CD14-positive monocyte (primary cell): ENCODE measurements at regions not wholly inside any gene's neighbourhood (a gene's known extent, or its start where the extent isn't known, plus 50 kb on each side); places are given as distances from the start of the nearest gene placed in this dataset.
A peak's percentile ranks its signal among the peaks of the same experiment; 100 is the strongest.

Experiments
- DNase-seq, 3 donors: peaks; one replicate each; pipeline ENCODE4 v3.0.0-alpha.2; 2011 to 2022
- H2AFZ ChIP-seq: 2 replicates; pipeline ENCODE4 v1.6.0; 2012; ENCODE audit warnings: mild to moderate bottlenecking, low read depth, low read length, inconsistent platforms; ENCODE audit not compliant: insufficient read depth, poor library complexity, severe bottlenecking
- H3K27ac ChIP-seq, 2 donors: 1 replicate in 1 of 2; 2 replicates in 1 of 2; pipeline ENCODE4 v1.5.1; 2012 to 2013; ENCODE audit warnings: low read length in 2 of 2, control low read depth in 1 of 2, inconsistent platforms in 1 of 2, low read depth in 1 of 2, mild to moderate bottlenecking in 1 of 2
- H3K27me3 ChIP-seq, 2 donors: one replicate each; pipeline versions ENCODE4 v1.6.0 to v1.6.1; 2011 to 2013; ENCODE audit warnings: low read length in 2 of 2; ENCODE audit not compliant: control insufficient read depth in 2 of 2, insufficient read depth in 2 of 2
- H3K36me3 ChIP-seq, 2 donors: replicated peaks in 1 of 2; 1 replicate in 1 of 2; 2 replicates in 1 of 2; pipeline versions ENCODE4 v1.5.1 to v1.6.1; 2012 to 2013; ENCODE audit warnings: low read length in 2 of 2, control low read depth in 1 of 2, inconsistent platforms in 1 of 2, mild to moderate bottlenecking in 1 of 2; ENCODE audit not compliant: insufficient read depth in 2 of 2, control insufficient read depth in 1 of 2
- H3K4me1 ChIP-seq, 2 donors: 1 replicate in 1 of 2; 2 replicates in 1 of 2; pipeline versions ENCODE4 v1.5.1 to v1.6.1; 2012 to 2013; ENCODE audit warnings: low read length in 2 of 2, control low read depth in 1 of 2, inconsistent platforms in 1 of 2, mild to moderate bottlenecking in 1 of 2, moderate library complexity in 1 of 2; ENCODE audit not compliant: insufficient read depth in 2 of 2, control insufficient read depth in 1 of 2
- H3K4me2 ChIP-seq: replicated peaks from 2 replicates; pipeline ENCODE3; 2012; ENCODE audit warnings: low read length, moderate library complexity, mild to moderate bottlenecking; ENCODE audit not compliant: poor library complexity, severe bottlenecking; ENCODE audit errors: extremely low read depth
- H3K4me3 ChIP-seq, 3 experiments: fragments of 200-600 bp in 1 of 3; sonication (generic) in 1 of 3; replicated peaks in 1 of 3; 1 replicate in 2 of 3; 2 replicates in 1 of 3; pipeline ENCODE4 v1.5.1; 2011 to 2013; ENCODE audit warnings: low read length in 3 of 3, mild to moderate bottlenecking in 3 of 3, control low read depth in 2 of 3, low read depth in 2 of 3, inconsistent platforms in 1 of 3, moderate library complexity in 1 of 3
- H3K79me2 ChIP-seq: 2 replicates; pipeline ENCODE4 v1.6.0; 2012; ENCODE audit warnings: mild to moderate bottlenecking, control low read depth, inconsistent platforms, low read length, moderate library complexity; ENCODE audit not compliant: insufficient read depth
- H3K9ac ChIP-seq: 2 replicates; pipeline ENCODE4 v1.6.0; 2017; ENCODE audit warnings: low read length, mild to moderate bottlenecking; ENCODE audit not compliant: insufficient read depth, poor library complexity, severe bottlenecking
- H3K9me3 ChIP-seq, 2 donors: replicated peaks in 1 of 2; 1 replicate in 1 of 2; 2 replicates in 1 of 2; pipeline versions ENCODE4 v1.5.1 to v1.6.1; 2012 to 2013; ENCODE audit warnings: low read length in 2 of 2, control low read depth in 1 of 2; ENCODE audit not compliant: control insufficient read depth in 1 of 2, insufficient read depth in 1 of 2
- H4K20me1 ChIP-seq: 2 replicates; pipeline ENCODE4 v1.6.0; 2012; ENCODE audit warnings: mild to moderate bottlenecking, low read length, control low read depth, moderate library complexity; ENCODE audit not compliant: insufficient read depth
- H3K27ac Mint-ChIP-seq, 7 donors: one replicate each; pipeline ENCODE4 v1.8.0; 2020; ENCODE audit warnings: mild to moderate bottlenecking in 7 of 7, mixed read lengths in 7 of 7, moderate library complexity in 6 of 7, inconsistent platforms in 2 of 7
- H3K27me3 Mint-ChIP-seq, 3 donors: one replicate each; pipeline ENCODE4 v1.8.0; 2021 to 2022; ENCODE audit warnings: low read depth in 3 of 3, mild to moderate bottlenecking in 3 of 3, mixed read lengths in 3 of 3, moderate library complexity in 3 of 3, inconsistent platforms in 1 of 3
- H3K36me3 Mint-ChIP-seq, 2 donors: one replicate each; pipeline ENCODE4 v1.8.0; 2020; ENCODE audit warnings: mixed read lengths in 2 of 2, inconsistent platforms in 1 of 2, mild to moderate bottlenecking in 1 of 2
- H3K4me1 Mint-ChIP-seq: one replicate; pipeline ENCODE4 v1.8.0; 2020; ENCODE audit warnings: mild to moderate bottlenecking, mixed read lengths
- H3K4me3 Mint-ChIP-seq, 2 donors: one replicate each; pipeline ENCODE4 v1.8.0; 2020; ENCODE audit warnings: mild to moderate bottlenecking in 2 of 2, mixed read lengths in 2 of 2, moderate library complexity in 1 of 2
- H3K9me3 Mint-ChIP-seq, 7 donors: one replicate each; pipeline ENCODE4 v1.8.0; 2020 to 2022; ENCODE audit warnings: mixed read lengths in 7 of 7, mild to moderate bottlenecking in 6 of 7, moderate library complexity in 6 of 7, inconsistent platforms in 2 of 7
- CTCF ChIP-seq: fragments of 200-600 bp; IDR thresholded peaks from one replicate; pipeline ENCODE4 v1.8.0; 2022; ENCODE audit warnings: antibody characterized with exemption, mild to moderate bottlenecking
- WGBS: methylation state at CpG from one replicate; pipeline ENCODE4 v1.1.5; 2013; ENCODE audit warnings: missing lambda C conversion rate; ENCODE audit not compliant: insufficient coverage; 5-methylcytosine and 5-hydroxymethylcytosine counted together
- intact Hi-C, 2 donors: fragments of 100-400 bp; cut with micrococcal nuclease; formaldehyde crosslinking; loops; one replicate each; pipeline versions ENCODE4 v1.15.0 to v1.15.1; 2023

DNA sequence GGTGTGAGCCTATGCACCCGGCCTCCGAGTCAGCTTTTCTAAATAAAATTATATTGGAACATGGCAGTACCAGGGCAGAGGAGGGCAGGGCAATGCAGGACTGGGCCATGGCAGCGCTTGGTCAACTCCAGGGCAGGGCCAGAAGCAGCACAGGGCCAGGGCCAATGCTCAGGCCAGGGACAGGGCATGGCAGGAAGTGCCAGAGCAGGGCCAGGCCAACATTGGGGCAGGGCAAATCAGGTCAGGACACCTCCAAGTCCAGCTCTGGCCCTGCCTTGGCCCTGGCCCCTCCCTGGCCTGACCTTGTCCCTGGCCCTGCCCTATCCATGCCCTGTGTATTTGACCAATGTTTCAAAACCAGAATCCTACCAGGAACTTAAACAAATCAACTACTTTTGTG is 156.1 kb downstream of the LIPI start:
- peaks cover 39 to 56% (median 40%) of the 10 kb centered on the region in 7 donors for H3K9me3 Mint-ChIP-seq
- no peak overlapping the region for H3K4me3 ChIP-seq
- no peaks in the 10 kb centered on the region for H3K27me3 Mint-ChIP-seq
- H2AFZ ChIP-seq, result no peak overlapping the region
- H3K27ac ChIP-seq, result no peak overlapping the region
- H3K4me1 ChIP-seq, result no peaks in the 10 kb centered on the region
- no peaks in the 10 kb centered on the region for H4K20me1 ChIP-seq
- DNase-seq, result no peak
- TF ChIP-seq CTCF, result no peak
- H3K79me2 ChIP-seq, result no peaks in the 10 kb centered on the region
- no peaks in the 10 kb centered on the region for H3K4me1 Mint-ChIP-seq
- WGBS, result 100% methylated on average over 1 of the region's 3 CpGs
- H3K9me3 ChIP-seq, result peaks cover 27 to 54% of the 10 kb centered on the region in 2 donors
- no peak overlapping the region for H3K9ac ChIP-seq
- H3K36me3 ChIP-seq, result no peaks in the 10 kb centered on the region
- H3K27me3 ChIP-seq, result no peaks in the 10 kb centered on the region
- intact Hi-C loops, result loop anchor here in 1 of 2 donors (10.0 kb wide), 1 partner anchor 780 kb away; no protein-coding TSS in a partner anchor
- no peak overlapping the region for H3K4me2 ChIP-seq
- peak overlapping the region in 1 of 7 donors; percentile 13 for H3K27ac Mint-ChIP-seq
- no peak overlapping the region for H3K4me3 Mint-ChIP-seq
- H3K36me3 Mint-ChIP-seq, result peaks cover 0 to 6% of the 10 kb centered on the region in 2 donors

GRCh38 chr21:14050121-14050520 is 160.6 kb downstream of the LIPI start:
- H4K20me1 ChIP-seq, result no peaks in the 10 kb centered on the region
- Mint-ChIP-seq H3K27ac (no peak overlapping the region), H3K4me3 (no peak overlapping the region), H3K36me3 (no peaks in the 10 kb centered on the region), H3K9me3 (peaks cover 5 to 28% (median 15%) of the 10 kb centered on the region in 7 donors), H3K27me3 (peaks cover 0 to 3% (median 0%) of the 10 kb centered on the region in 3 donors), H3K4me1 (no peaks in the 10 kb centered on the region)
- H3K27me3 ChIP-seq, result no peaks in the 10 kb centered on the region
- H3K4me3 ChIP-seq, result no peak overlapping the region
- H3K36me3 ChIP-seq, result no peaks in the 10 kb centered on the region
- intact Hi-C loops, result loop anchor here in 1 of 2 donors (10.0 kb wide), 1 partner anchor 785 kb away; no protein-coding TSS in a partner anchor
- no CpG with 5 or more reads among the region's 1 CpG for WGBS
- H3K9me3 ChIP-seq, result peaks cover 0 to 15% of the 10 kb centered on the region in 2 donors
- no peak for DNase-seq
- H3K4me1 ChIP-seq, result no peaks in the 10 kb centered on the region
- no peak overlapping the region for H3K9ac ChIP-seq
- no peak overlapping the region for H3K4me2 ChIP-seq
- H3K27ac ChIP-seq, result no peak overlapping the region
- TF ChIP-seq CTCF, result no peak
- no peak overlapping the region for H2AFZ ChIP-seq
- no peaks in the 10 kb centered on the region for H3K79me2 ChIP-seq
